IMR-90 (cell line): ENCODE measurements at regions not wholly inside any gene's neighbourhood (a gene's known extent, or its start where the extent isn't known, plus 50 kb on each side); places are given as distances from the start of the nearest gene placed in this dataset.

Experiments
- ATAC-seq: fragments of 200-7000 bp; cut with Tn5 transposase; 2 replicates; pipeline ENCODE4 v1.9.1; 2020; ENCODE audit warnings: low read depth, mild to moderate bottlenecking, moderate library complexity
- BruUV-seq: library from RNA; stranded (reverse); fragments of 400-500 nt; replicated peaks from 2 replicates; lab custom pipeline; 2021; lab: Mats Ljungman, UMichigan
- CTCF ChIA-PET: fragments of 300-600 bp; formaldehyde crosslinking; extraction: SDS; loops from one replicate; lab custom pipeline; 2021; ENCODE audit warnings: antibody characterized with exemption; lab: Yijun Ruan, JAX
- POLR2A ChIA-PET: fragments of 300-600 bp; sonication (Branson Sonifier 250); formaldehyde crosslinking; loops from one replicate; lab custom pipeline; 2022; ENCODE audit warnings: antibody characterized with exemption; ENCODE audit not compliant: unreplicated experiment; lab: Charles Lee
- DNase-seq: peaks from one replicate; pipeline ENCODE4 v3.0.0; 2013
- H2AFZ ChIP-seq: replicated peaks from 2 replicates; pipeline ENCODE3; 2013; ENCODE audit warnings: low read length, mild to moderate bottlenecking; ENCODE audit not compliant: poor library complexity
- H2AK5ac ChIP-seq: 2 replicates; pipeline ENCODE4 v1.6.1; 2013; ENCODE audit warnings: low read depth, low read length, inconsistent platforms
- H2AK9ac ChIP-seq: replicated peaks from 2 replicates; pipeline ENCODE3; 2013; ENCODE audit warnings: mild to moderate bottlenecking, low read depth, low read length, moderate library complexity; ENCODE audit not compliant: poor library complexity
- H2BK120ac ChIP-seq: 2 replicates; pipeline ENCODE4 v1.6.1; 2013; ENCODE audit warnings: low read depth, low read length, inconsistent platforms
- H2BK15ac ChIP-seq: 3 replicates; pipeline ENCODE4 v1.6.1; 2013; ENCODE audit warnings: low read depth, low read length, inconsistent platforms
- H2BK20ac ChIP-seq: 2 replicates; pipeline ENCODE4 v1.6.1; 2013; ENCODE audit warnings: low read depth, mild to moderate bottlenecking, inconsistent platforms, low read length, moderate library complexity
- H2BK5ac ChIP-seq: 2 replicates; pipeline ENCODE4 v1.6.1; 2013; ENCODE audit warnings: mild to moderate bottlenecking, low read depth, low read length, inconsistent platforms; ENCODE audit not compliant: poor library complexity, severe bottlenecking
- H3K14ac ChIP-seq: replicated peaks from 2 replicates; pipeline ENCODE4 v1.6.1; 2013; ENCODE audit warnings: low read depth, low read length, inconsistent platforms
- H3K18ac ChIP-seq: 2 replicates; pipeline ENCODE4 v1.6.1; 2013; ENCODE audit warnings: low read depth, low read length, control low read depth
- H3K23ac ChIP-seq: 2 replicates; pipeline ENCODE4 v1.6.1; 2013; ENCODE audit warnings: low read depth, low read length, inconsistent platforms
- H3K27ac ChIP-seq: 2 replicates; pipeline ENCODE4 v1.5.1; 2013; ENCODE audit warnings: mild to moderate bottlenecking, control low read depth, low read length; ENCODE audit not compliant: insufficient read depth
- H3K27me3 ChIP-seq: 2 replicates; pipeline ENCODE4 v1.6.1; 2013; ENCODE audit warnings: low read length; ENCODE audit not compliant: control insufficient read depth, insufficient read depth
- H3K36me3 ChIP-seq: 2 replicates; pipeline ENCODE4 v1.6.1; 2013; ENCODE audit warnings: low read length, mixed read lengths; ENCODE audit not compliant: control insufficient read depth, insufficient read depth
- H3K4ac ChIP-seq: 2 replicates; pipeline ENCODE4 v1.6.1; 2013; ENCODE audit warnings: low read depth, low read length, inconsistent platforms
- H3K4me1 ChIP-seq: 2 replicates; pipeline ENCODE4 v1.6.1; 2013; ENCODE audit warnings: low read length, mixed read lengths; ENCODE audit not compliant: control insufficient read depth, insufficient read depth
- H3K4me2 ChIP-seq: 2 replicates; pipeline ENCODE4 v1.6.1; 2013; ENCODE audit warnings: low read depth, mild to moderate bottlenecking, control low read depth, low read length, moderate library complexity
- H3K4me3 ChIP-seq: 2 replicates; pipeline ENCODE4 v1.5.1; 2013; ENCODE audit warnings: low read depth, mild to moderate bottlenecking, control low read depth, low read length, moderate library complexity; ENCODE audit not compliant: insufficient read depth
- H3K56ac ChIP-seq: 2 replicates; pipeline ENCODE4 v1.6.1; 2013; ENCODE audit warnings: low read length, inconsistent platforms; ENCODE audit not compliant: insufficient read depth; ENCODE audit errors: extremely low read depth
- H3K79me1 ChIP-seq, 2 experiments: 2 replicates each; pipeline ENCODE4 v1.6.1; 2013; ENCODE audit warnings: low read length in 2 of 2, inconsistent platforms in 1 of 2, low read depth in 1 of 2
- H3K9ac ChIP-seq: 2 replicates; pipeline ENCODE4 v1.6.1; 2013; ENCODE audit warnings: low read depth, low read length, control low read depth
- H3K9me1 ChIP-seq: 2 replicates; pipeline ENCODE4 v1.6.1; 2013; ENCODE audit warnings: low read length, inconsistent platforms; ENCODE audit not compliant: insufficient read depth
- H3K9me3 ChIP-seq: 2 replicates; pipeline ENCODE4 v1.6.1; 2013; ENCODE audit warnings: low read length; ENCODE audit not compliant: control insufficient read depth, insufficient read depth
- H4K20me1 ChIP-seq: 2 replicates; pipeline ENCODE4 v1.6.1; 2013; ENCODE audit warnings: low read length, inconsistent platforms; ENCODE audit not compliant: insufficient read depth
- H4K5ac ChIP-seq: 2 replicates; pipeline ENCODE4 v1.6.1; 2013; ENCODE audit warnings: mild to moderate bottlenecking, low read depth, low read length, control low read depth
- H4K8ac ChIP-seq, 2 experiments: 2 replicates each; pipeline ENCODE4 v1.6.1; 2013; ENCODE audit warnings: low read depth in 2 of 2, low read length in 2 of 2, control low read depth in 1 of 2, inconsistent platforms in 1 of 2
- H4K91ac ChIP-seq: 2 replicates; pipeline ENCODE4 v1.6.1; 2013; ENCODE audit warnings: low read depth, low read length, inconsistent platforms; ENCODE audit not compliant: insufficient read depth
- BHLHE40 ChIP-seq: fragments of 150-350 bp; IDR thresholded peaks from 2 replicates; pipeline ENCODE4 v1.6.1; 2016; ENCODE audit warnings: mild to moderate bottlenecking, low read depth, low read length
- CEBPB ChIP-seq: IDR thresholded peaks from 2 replicates; pipeline ENCODE4 v1.6.1; 2012; ENCODE audit warnings: low read depth, low read length, improper control_type of control experiment
- CHD1 ChIP-seq: IDR thresholded peaks from 2 replicates; pipeline ENCODE4 v1.6.1; 2012; ENCODE audit warnings: low read depth, low read length, improper control_type of control experiment
- CTCF ChIP-seq: conservative IDR thresholded peaks from 2 replicates; pipeline ENCODE4 v1.5.1; 2012; ENCODE audit warnings: mild to moderate bottlenecking, low read depth, low read length, improper control_type of control experiment
- ELK1 ChIP-seq: fragments of 150-350 bp; IDR thresholded peaks from 2 replicates; pipeline ENCODE4 v1.6.1; 2016; ENCODE audit warnings: low read depth, mild to moderate bottlenecking, low read length, moderate library complexity, borderline replicate concordance
- FOS ChIP-seq: fragments of 150-350 bp; IDR thresholded peaks from 2 replicates; pipeline ENCODE4 v1.6.1; 2016; ENCODE audit warnings: low read depth, low read length
- MAFK ChIP-seq: IDR thresholded peaks from 2 replicates; pipeline ENCODE4 v1.6.1; 2012; ENCODE audit warnings: low read depth, low read length, improper control_type of control experiment
- MAZ ChIP-seq: IDR thresholded peaks from 2 replicates; pipeline ENCODE4 v1.6.1; 2012; ENCODE audit warnings: low read depth, mild to moderate bottlenecking, low read length, improper control_type of control experiment, moderate library complexity, borderline replicate concordance
- MXI1 ChIP-seq: IDR thresholded peaks from 2 replicates; pipeline ENCODE4 v1.6.1; 2012; ENCODE audit warnings: low read depth, mild to moderate bottlenecking, low read length, moderate library complexity, borderline replicate concordance
- NFE2L2 ChIP-seq: fragments of 150-350 bp; IDR thresholded peaks from 2 replicates; pipeline ENCODE4 v1.6.1; 2016; ENCODE audit warnings: low read depth, mild to moderate bottlenecking, low read length
- POLR2A ChIP-seq: IDR thresholded peaks from 2 replicates; pipeline ENCODE4 v1.6.1; 2012; ENCODE audit warnings: mild to moderate bottlenecking, low read depth, low read length
- RAD21 ChIP-seq: IDR thresholded peaks from 2 replicates; pipeline ENCODE4 v1.6.1; 2012; ENCODE audit warnings: low read length, improper control_type of control experiment
- RCOR1 ChIP-seq: IDR thresholded peaks from 2 replicates; pipeline ENCODE4 v1.6.1; 2012; ENCODE audit warnings: mild to moderate bottlenecking, low read length, improper control_type of control experiment; ENCODE audit not compliant: insufficient replicate concordance
- RFX5 ChIP-seq: IDR thresholded peaks from 2 replicates; pipeline ENCODE4 v1.8.0; 2012; ENCODE audit warnings: low read depth, mild to moderate bottlenecking, low read length, moderate library complexity
- SMC3 ChIP-seq: fragments of 150-350 bp; IDR thresholded peaks from 2 replicates; pipeline ENCODE4 v1.6.1; 2016; ENCODE audit warnings: low read depth, mild to moderate bottlenecking, antibody characterized with exemption, low read length, moderate library complexity
- USF2 ChIP-seq: fragments of 150-350 bp; IDR thresholded peaks from 2 replicates; pipeline ENCODE4 v1.6.1; 2017; ENCODE audit warnings: mild to moderate bottlenecking, antibody characterized with exemption, low read length, low read depth
- WGBS, 2 experiments: methylation state at CpG; one replicate each; pipeline versions ENCODE4 v1.1.5 to v1.1.7; 2013; ENCODE audit warnings: missing lambda C conversion rate in 2 of 2; ENCODE audit not compliant: insufficient read length in 1 of 2; ENCODE audit errors: extremely low coverage in 2 of 2; 5-methylcytosine and 5-hydroxymethylcytosine counted together
- dilution Hi-C: fragments of 300-500 bp; cut with HindIII; formaldehyde crosslinking; loops from one replicate; pipeline ENCODE4 v1.14.3; 2018; ENCODE audit warnings: low sequenced_read_pairs; ENCODE audit not compliant: unreplicated experiment
- in situ Hi-C: fragments of 300-500 bp; cut with MboI; formaldehyde crosslinking; loops from 3 replicates; pipeline ENCODE4 v1.14.3; 2019; ENCODE audit warnings: low sequenced_read_pairs, inconsistent platforms, mixed read lengths
- intact Hi-C: fragments of 100-400 bp; cut with micrococcal nuclease; formaldehyde crosslinking; loops from 2 replicates; pipeline ENCODE4 v1.10.0; 2022

- no peak overlapping the region for H4K91ac ChIP-seq
- no peak overlapping the region for H2AFZ ChIP-seq
- peaks cover 6% of the 10 kb centered on the region; the same call in 1 of the 2 replicates for H3K9me1 ChIP-seq
- H3K14ac ChIP-seq: no peak overlapping the region
- POLR2A ChIA-PET: no interaction called here
- dilution Hi-C loops (no loop called here), intact Hi-C loops (no loop called here), in situ Hi-C loops (no loop called here)
- H3K79me1 ChIP-seq: peaks cover 15 to 38% of the 10 kb centered on the region in 2 experiments
- CTCF ChIA-PET: interaction anchor here (1.3 kb wide), 1 partner anchor 47 kb away, joined by 4 read pairs; no protein-coding TSS in a partner anchor
- no peak overlapping the region for H2BK15ac ChIP-seq
- H2BK20ac ChIP-seq: no peak overlapping the region
- peaks cover 6% of the 10 kb centered on the region for H3K4me1 ChIP-seq
- H2BK5ac ChIP-seq: no peak overlapping the region
- no peak overlapping the region for H3K4me3 ChIP-seq
- no peak overlapping the region for H3K18ac ChIP-seq
- no CpG with 5 or more reads among the region's 2 CpGs for WGBS, 2 experiments
- no peaks in the 10 kb centered on the region for H3K9me3 ChIP-seq
- no TSS peak for BruUV-seq
- no peak overlapping the region for H2AK9ac ChIP-seq
- H3K4ac ChIP-seq: no peak overlapping the region
- H3K56ac ChIP-seq: no peak overlapping the region
- no peak overlapping the region for H3K4me2 ChIP-seq
- H4K20me1 ChIP-seq: peaks cover 16% of the 10 kb centered on the region
- no peaks in the 10 kb centered on the region for H3K36me3 ChIP-seq
- DNase-seq: no peak
- H3K27ac ChIP-seq: no peak overlapping the region
- no peak for TF ChIP-seq USF2
- TF ChIP-seq RFX5: no peak
- TF ChIP-seq SMC3: no peak
- TF ChIP-seq MAZ: no peak
- no peak for TF ChIP-seq POLR2A
- no peak for TF ChIP-seq RCOR1
- TF ChIP-seq MXI1: no peak
- TF ChIP-seq ELK1: no peak
- TF ChIP-seq MAFK: no peak
- no peak for TF ChIP-seq CEBPB
- no peak for TF ChIP-seq FOS
- no peak for TF ChIP-seq CHD1
- TF ChIP-seq RAD21: no peak
- no peak for TF ChIP-seq BHLHE40
- TF ChIP-seq NFE2L2: no peak
- no peak for TF ChIP-seq CTCF
- no peak overlapping the region for H4K5ac ChIP-seq
- H3K23ac ChIP-seq: no peak overlapping the region
- no peak overlapping the region for H2BK120ac ChIP-seq
- no peak overlapping the region for H4K8ac ChIP-seq
- H2AK5ac ChIP-seq: no peak overlapping the region
- H3K27me3 ChIP-seq: no peaks in the 10 kb centered on the region
- H3K9ac ChIP-seq: no peak overlapping the region
- ATAC-seq: no peak
Observed at GRCh38 chr17:63042256-63042812, 76.3 kb downstream of the TANC2 start.
